DOHH2 (cell line): ENCODE measurements at regions not wholly inside any gene's neighbourhood (a gene's known extent, or its start where the extent isn't known, plus 50 kb on each side); places are given as distances from the start of the nearest gene placed in this dataset.

Experiments
- H3F3A ChIP-seq: fragments of 200-600 bp; sonication (generic), shearing (Covaris generic); 2 replicates; pipeline ENCODE4 v1.6.0; 2016; ENCODE audit warnings: antibody characterized with exemption, mild to moderate bottlenecking; ENCODE audit not compliant: control insufficient read depth, insufficient read depth
- H3K27ac ChIP-seq: fragments of 200-600 bp; sonication (generic); 2 replicates; pipeline ENCODE4 v1.5.1; 2014; ENCODE audit warnings: low read depth, mild to moderate bottlenecking, low read length, moderate library complexity
- H3K27me3 ChIP-seq: fragments of 200-600 bp; sonication (generic); 2 replicates; pipeline ENCODE4 v1.6.1; 2014; ENCODE audit warnings: mild to moderate bottlenecking, low read length, mixed read lengths; ENCODE audit not compliant: control insufficient read depth
- H3K36me3 ChIP-seq: fragments of 200-600 bp; sonication (generic); 2 replicates; pipeline ENCODE4 v1.6.1; 2014; ENCODE audit warnings: mild to moderate bottlenecking, low read length, moderate library complexity, mixed read lengths; ENCODE audit not compliant: control insufficient read depth
- H3K4me1 ChIP-seq: fragments of 200-600 bp; sonication (generic); 2 replicates; pipeline ENCODE4 v1.6.1; 2014; ENCODE audit warnings: mild to moderate bottlenecking, low read length, mixed read lengths; ENCODE audit not compliant: control insufficient read depth
- H3K4me2 ChIP-seq: fragments of 200-600 bp; sonication (generic); 2 replicates; pipeline ENCODE4 v1.6.0; 2014; ENCODE audit warnings: mild to moderate bottlenecking, low read length, moderate library complexity
- H3K4me3 ChIP-seq: fragments of 200-600 bp; sonication (generic); 2 replicates; pipeline ENCODE4 v1.5.1; 2014; ENCODE audit warnings: mild to moderate bottlenecking, low read length, mixed read lengths
- H3K79me2 ChIP-seq: fragments of 200-600 bp; sonication (generic); 2 replicates; pipeline ENCODE4 v1.6.1; 2014; ENCODE audit warnings: mild to moderate bottlenecking, low read length, mixed read lengths; ENCODE audit not compliant: control insufficient read depth
- H3K9me2 ChIP-seq: fragments of 200-600 bp; sonication (generic); replicated peaks from 2 replicates; pipeline ENCODE4 v1.6.1; 2014; ENCODE audit warnings: mild to moderate bottlenecking, low read length, mixed read lengths; ENCODE audit not compliant: control insufficient read depth
- H3K9me3 ChIP-seq: fragments of 200-600 bp; sonication (generic); 2 replicates; pipeline ENCODE4 v1.6.1; 2014; ENCODE audit warnings: antibody characterized with exemption, low read length, mixed read lengths; ENCODE audit not compliant: control insufficient read depth, insufficient read depth
- H4K20me1 ChIP-seq: fragments of 200-600 bp; sonication (generic); 2 replicates; pipeline ENCODE4 v1.6.0; 2014; ENCODE audit warnings: low read depth, mild to moderate bottlenecking, antibody characterized with exemption, low read length, moderate library complexity; ENCODE audit not compliant: control insufficient read depth, insufficient read depth
- CTCF ChIP-seq: fragments of 200-600 bp; sonication (generic); IDR thresholded peaks from one replicate; pipeline ENCODE4 v1.5.1; 2014; ENCODE audit warnings: antibody characterized with exemption, mild to moderate bottlenecking, low read depth, low read length; ENCODE audit not compliant: poor library complexity, severe bottlenecking
- EZH2phosphoT487 ChIP-seq: fragments of 200-600 bp; sonication (generic); IDR thresholded peaks from 2 replicates; pipeline ENCODE4 v1.6.1; 2017; ENCODE audit warnings: borderline replicate concordance, mild to moderate bottlenecking, antibody characterized with exemption, low read length, moderate library complexity, mixed read lengths

GRCh38 chr15:93180128-93180527, 91.1 kb upstream of the RGMA start:
- no peak for TF ChIP-seq CTCF
- no peak for TF ChIP-seq EZH2phosphoT487
- Histone ChIP-seq H3K27me3 (no peaks in the 10 kb centered on the region), H3K4me3 (no peak overlapping the region), H3K27ac (no peak overlapping the region), H3F3A (no peaks in the 10 kb centered on the region), H3K4me2 (no peak overlapping the region), H3K36me3 (no peaks in the 10 kb centered on the region), H3K9me2 (no peaks in the 10 kb centered on the region), H3K9me3 (no peaks in the 10 kb centered on the region), H4K20me1 (no peaks in the 10 kb centered on the region), H3K79me2 (no peaks in the 10 kb centered on the region), H3K4me1 (peaks cover 7% of the 10 kb centered on the region)

- TF ChIP-seq EZH2phosphoT487, result no peak
- TF ChIP-seq CTCF, result no peak
- Histone ChIP-seq H3K4me2 (no peak overlapping the region), H3K9me3 (no peaks in the 10 kb centered on the region), H4K20me1 (no peaks in the 10 kb centered on the region), H3K79me2 (no peaks in the 10 kb centered on the region), H3K9me2 (no peaks in the 10 kb centered on the region), H3K27me3 (no peaks in the 10 kb centered on the region), H3K27ac (no peak overlapping the region), H3K36me3 (no peaks in the 10 kb centered on the region), H3K4me3 (no peak overlapping the region), H3K4me1 (peaks cover 7% of the 10 kb centered on the region), H3F3A (no peaks in the 10 kb centered on the region)
Measured at GRCh38 chr15:93179700-93180102, 90.7 kb upstream of the RGMA start.

GRCh38 chr15:93179072-93179471, 90.1 kb upstream of the RGMA start:
- no peak overlapping the region for H3K4me2 ChIP-seq

More at GRCh38 chr15:93179072-93179471, 90.1 kb upstream of the RGMA start:
- no peak overlapping the region for H3K27ac ChIP-seq
- TF ChIP-seq EZH2phosphoT487, result no peak
- TF ChIP-seq CTCF, result no peak
- H3K79me2 ChIP-seq, result no peaks in the 10 kb centered on the region
- no peak overlapping the region for H3K4me3 ChIP-seq
- H3K4me1 ChIP-seq, result peaks cover 7% of the 10 kb centered on the region
- no peaks in the 10 kb centered on the region for H3F3A ChIP-seq
- H3K9me2 ChIP-seq, result no peaks in the 10 kb centered on the region
- no peaks in the 10 kb centered on the region for H3K27me3 ChIP-seq
- H3K36me3 ChIP-seq, result no peaks in the 10 kb centered on the region
- no peaks in the 10 kb centered on the region for H4K20me1 ChIP-seq
- no peaks in the 10 kb centered on the region for H3K9me3 ChIP-seq
